ENCODE measurements at regions not wholly inside any gene's neighbourhood (a gene's known extent, or its start where the extent isn't known, plus 50 kb on each side); places are given as distances from the start of the nearest gene placed in this dataset.

GRCh38 chr5:165705960-165706359 is 2200.5 kb downstream of the MAT2B start:
- Histone ChIP-seq H4K20me1 (ENCODE audit: insufficient read depth) (no peaks in the 10 kb centered on the region), H3K4me1 (ENCODE audit: insufficient read depth) (no peaks in the 10 kb centered on the region), H3K27ac (no peak overlapping the region), H3K27me3 (replicated peaks; ENCODE audit: insufficient read depth) (no peaks in the 10 kb centered on the region), H3K9ac (no peak overlapping the region), H2AFZ (no peak overlapping the region), H3K79me2 (ENCODE audit: insufficient read depth) (no peaks in the 10 kb centered on the region), H3K9me3 (ENCODE audit: low read depth) (no peaks in the 10 kb centered on the region), H3K9me2 (ENCODE audit: insufficient read depth) (no peaks in the 10 kb centered on the region), H3F3A (ENCODE audit: insufficient read depth) (no peaks in the 10 kb centered on the region), H3K4me2 (ENCODE audit: unreplicated experiment) (no peak overlapping the region), H3K36me3 (ENCODE audit: low read depth) (no peaks in the 10 kb centered on the region), H3K4me3 (no peak overlapping the region)
- no peak for DNase-seq
- 46 to 50% methylated on average over 1 of the region's 1 CpG for WGBS, 2 experiments (ENCODE audit: low coverage in 1 of 2, low lambda C conversion rate in 2 of 2, missing lambda C conversion rate in 2 of 2)
- TF ChIP-seq EZH2 (IDR thresholded peaks at IDR 0.05; ENCODE audit: insufficient read depth, poor library complexity, severe bottlenecking) (no peak), EZH2phosphoT487 (IDR thresholded peaks at IDR 0.05; ENCODE audit: insufficient read depth, low read depth) (no peak)
- in situ Hi-C loops (cut with MboI) = no loop called here

DNA sequence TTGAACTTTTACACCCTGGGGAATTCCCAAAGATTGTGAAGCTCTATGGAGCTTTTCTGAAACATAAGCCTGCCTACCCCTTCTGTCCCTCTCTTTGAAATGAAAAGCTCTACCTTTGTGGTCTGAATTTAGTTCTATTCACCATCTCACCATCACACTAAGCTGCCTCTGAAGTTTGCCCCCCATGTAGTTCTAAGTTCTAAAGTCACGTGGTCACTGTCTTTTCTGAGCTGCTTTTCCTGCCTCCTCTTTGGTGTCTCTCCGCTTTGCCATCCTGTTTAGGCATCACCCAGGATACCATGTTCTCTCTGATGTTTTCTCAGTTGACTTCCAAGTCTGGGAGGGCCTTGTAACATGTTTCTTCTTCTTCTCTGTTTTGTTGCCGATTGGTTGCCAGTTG is 2206.6 kb downstream of the MAT2B start:
- no peaks in the 10 kb centered on the region for H3K27me3 ChIP-seq (replicated peaks; ENCODE audit: insufficient read depth)
- H3K4me3 ChIP-seq = no peak overlapping the region
- in situ Hi-C loops (cut with MboI) = no loop called here
- 27 to 30% methylated on average over 3 of the region's 3 CpGs for WGBS, 2 experiments (ENCODE audit: low coverage in 1 of 2, low lambda C conversion rate in 2 of 2, missing lambda C conversion rate in 2 of 2)
- no peaks in the 10 kb centered on the region for H3K4me1 ChIP-seq (ENCODE audit: insufficient read depth)
- no peaks in the 10 kb centered on the region for H3K36me3 ChIP-seq (ENCODE audit: low read depth)
- DNase-seq = no peak
- no peaks in the 10 kb centered on the region for H4K20me1 ChIP-seq (ENCODE audit: insufficient read depth)
- TF ChIP-seq EZH2 (IDR thresholded peaks at IDR 0.05; ENCODE audit: insufficient read depth, poor library complexity, severe bottlenecking) (no peak), EZH2phosphoT487 (IDR thresholded peaks at IDR 0.05; ENCODE audit: insufficient read depth, low read depth) (no peak)
- no peak overlapping the region for H2AFZ ChIP-seq
- H3K4me2 ChIP-seq (ENCODE audit: unreplicated experiment) = no peak overlapping the region
- H3K9me3 ChIP-seq (ENCODE audit: low read depth) = no peaks in the 10 kb centered on the region
- no peak overlapping the region for H3K9ac ChIP-seq
- H3K9me2 ChIP-seq (ENCODE audit: insufficient read depth) = no peaks in the 10 kb centered on the region
- no peaks in the 10 kb centered on the region for H3F3A ChIP-seq (ENCODE audit: insufficient read depth)
- H3K79me2 ChIP-seq (ENCODE audit: insufficient read depth) = no peaks in the 10 kb centered on the region
- H3K27ac ChIP-seq = no peak overlapping the region

DNA sequence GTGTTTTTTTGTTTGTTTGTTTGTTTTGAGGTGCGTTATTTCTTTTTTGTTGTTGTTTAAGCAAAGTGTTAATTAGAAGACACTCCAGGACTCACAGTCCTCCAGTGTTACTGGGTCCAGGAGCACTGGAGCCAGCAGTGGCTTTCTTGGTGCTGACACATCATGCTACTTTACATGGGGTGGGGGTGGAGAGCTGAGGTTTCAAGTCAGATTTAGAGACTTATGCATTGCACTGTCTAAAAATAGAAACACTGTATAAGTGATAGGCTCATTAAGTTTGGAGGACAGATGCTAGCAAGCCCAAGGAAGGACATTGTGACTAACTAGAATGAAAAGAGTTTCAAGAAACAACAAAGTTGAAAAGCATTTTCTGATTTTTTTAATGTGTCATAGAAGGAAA is 2209.2 kb downstream of the MAT2B start:
- in situ Hi-C loops (cut with MboI) = no loop called here
- no peaks in the 10 kb centered on the region for H3K27me3 ChIP-seq (replicated peaks; ENCODE audit: insufficient read depth)
- no peaks in the 10 kb centered on the region for H3K36me3 ChIP-seq (ENCODE audit: low read depth)
- no peak overlapping the region for H2AFZ ChIP-seq
- no peaks in the 10 kb centered on the region for H3K9me2 ChIP-seq (ENCODE audit: insufficient read depth)
- no peak for TF ChIP-seq EZH2phosphoT487 (IDR thresholded peaks at IDR 0.05; ENCODE audit: insufficient read depth, low read depth)
- no peak for TF ChIP-seq EZH2 (IDR thresholded peaks at IDR 0.05; ENCODE audit: insufficient read depth, poor library complexity, severe bottlenecking)
- no peak overlapping the region for H3K4me3 ChIP-seq
- 22 to 36% methylated on average over 1 of the region's 1 CpG for WGBS, 2 experiments (ENCODE audit: low coverage in 1 of 2, low lambda C conversion rate in 2 of 2, missing lambda C conversion rate in 2 of 2)
- no peaks in the 10 kb centered on the region for H3K79me2 ChIP-seq (ENCODE audit: insufficient read depth)
- H3F3A ChIP-seq (ENCODE audit: insufficient read depth) = no peaks in the 10 kb centered on the region
- H3K4me2 ChIP-seq (ENCODE audit: unreplicated experiment) = no peak overlapping the region
- DNase-seq = no peak
- H3K9me3 ChIP-seq (ENCODE audit: low read depth) = no peaks in the 10 kb centered on the region
- H4K20me1 ChIP-seq (ENCODE audit: insufficient read depth) = no peaks in the 10 kb centered on the region
- H3K9ac ChIP-seq = no peak overlapping the region
- no peak overlapping the region for H3K27ac ChIP-seq
- no peaks in the 10 kb centered on the region for H3K4me1 ChIP-seq (ENCODE audit: insufficient read depth)

DNA sequence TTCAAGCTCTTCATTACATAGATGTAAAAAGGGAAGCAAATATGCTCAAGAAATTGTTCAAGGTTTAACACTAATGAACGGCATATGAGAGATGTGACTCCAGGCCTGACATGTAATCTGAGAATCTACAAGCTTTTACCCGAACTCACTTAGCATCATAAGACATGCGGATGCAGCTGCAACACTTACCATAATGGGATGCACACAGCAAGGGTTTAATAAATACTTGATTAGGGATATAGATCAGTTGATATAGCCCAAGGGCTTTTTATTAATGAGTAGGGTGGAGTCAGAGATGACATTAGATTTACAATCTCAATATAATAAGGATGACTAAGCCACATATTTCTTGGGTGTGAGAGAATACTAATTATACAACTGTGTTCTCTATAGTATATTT is 2215.5 kb downstream of the MAT2B start:
- no peak overlapping the region for H3K27ac ChIP-seq
- in situ Hi-C loops (cut with MboI) = no loop called here
- no peaks in the 10 kb centered on the region for H3K36me3 ChIP-seq (ENCODE audit: low read depth)
- H3K9me3 ChIP-seq (ENCODE audit: low read depth) = no peaks in the 10 kb centered on the region
- H3K9me2 ChIP-seq (ENCODE audit: insufficient read depth) = no peaks in the 10 kb centered on the region
- H3K4me1 ChIP-seq (ENCODE audit: insufficient read depth) = no peaks in the 10 kb centered on the region
- no peaks in the 10 kb centered on the region for H4K20me1 ChIP-seq (ENCODE audit: insufficient read depth)
- no peaks in the 10 kb centered on the region for H3K79me2 ChIP-seq (ENCODE audit: insufficient read depth)
- H3K4me2 ChIP-seq (ENCODE audit: unreplicated experiment) = no peak overlapping the region
- WGBS, 2 experiments (ENCODE audit: low coverage in 1 of 2, low lambda C conversion rate in 2 of 2, missing lambda C conversion rate in 2 of 2) = 49 to 57% methylated on average over 3 of the region's 3 CpGs
- DNase-seq = no peak
- no peak overlapping the region for H3K4me3 ChIP-seq
- no peak for TF ChIP-seq EZH2phosphoT487 (IDR thresholded peaks at IDR 0.05; ENCODE audit: insufficient read depth, low read depth)
- TF ChIP-seq EZH2 (IDR thresholded peaks at IDR 0.05; ENCODE audit: insufficient read depth, poor library complexity, severe bottlenecking) = no peak
- no peaks in the 10 kb centered on the region for H3F3A ChIP-seq (ENCODE audit: insufficient read depth)
- no peak overlapping the region for H2AFZ ChIP-seq
- no peaks in the 10 kb centered on the region for H3K27me3 ChIP-seq (replicated peaks; ENCODE audit: insufficient read depth)
- no peak overlapping the region for H3K9ac ChIP-seq

GRCh38 chr5:165722401-165722800 is 2217.0 kb downstream of the MAT2B start:
- no peaks in the 10 kb centered on the region for H3K79me2 ChIP-seq (ENCODE audit: insufficient read depth)
- no peaks in the 10 kb centered on the region for H3K4me1 ChIP-seq (ENCODE audit: insufficient read depth)
- H2AFZ ChIP-seq = no peak overlapping the region
- DNase-seq = no peak
- no peak overlapping the region for H3K27ac ChIP-seq
- no peak for TF ChIP-seq EZH2 (IDR thresholded peaks at IDR 0.05; ENCODE audit: insufficient read depth, poor library complexity, severe bottlenecking)
- no peak for TF ChIP-seq EZH2phosphoT487 (IDR thresholded peaks at IDR 0.05; ENCODE audit: insufficient read depth, low read depth)
- H3K4me2 ChIP-seq (ENCODE audit: unreplicated experiment) = no peak overlapping the region
- no peak overlapping the region for H3K9ac ChIP-seq
- no peaks in the 10 kb centered on the region for H3K9me3 ChIP-seq (ENCODE audit: low read depth)
- in situ Hi-C loops (cut with MboI) = no loop called here
- H3F3A ChIP-seq (ENCODE audit: insufficient read depth) = no peaks in the 10 kb centered on the region
- H3K4me3 ChIP-seq = no peak overlapping the region
- H4K20me1 ChIP-seq (ENCODE audit: insufficient read depth) = no peaks in the 10 kb centered on the region
- 27 to 28% methylated on average over 2 of the region's 2 CpGs for WGBS, 2 experiments (ENCODE audit: low coverage in 1 of 2, low lambda C conversion rate in 2 of 2, missing lambda C conversion rate in 2 of 2)
- no peaks in the 10 kb centered on the region for H3K9me2 ChIP-seq (ENCODE audit: insufficient read depth)
- H3K36me3 ChIP-seq (ENCODE audit: low read depth) = no peaks in the 10 kb centered on the region
- H3K27me3 ChIP-seq (replicated peaks; ENCODE audit: insufficient read depth) = no peaks in the 10 kb centered on the region
